GM12878 (cell line): ENCODE measurements at regions not wholly inside any gene's neighbourhood (a gene's known extent, or its start where the extent isn't known, plus 50 kb on each side); places are given as distances from the start of the nearest gene placed in this dataset.

Experiments used
- ATAC-seq: fragments of 200-7000 bp; cut with Tn5 transposase; 3 replicates; pipeline ENCODE4 v1.9.1; 2020; ENCODE audit warnings: mild to moderate bottlenecking, moderate library complexity
- BruUV-seq: library from RNA; stranded (reverse); fragments of 400-500 nt; replicated peaks from 2 replicates; lab custom pipeline; 2021; lab: Mats Ljungman, UMichigan
- CTCF ChIA-PET: fragments of 300-600 bp; sonication (Branson Sonifier 250); formaldehyde crosslinking; extraction: SDS; loops from one replicate; lab custom pipeline; 2021; ENCODE audit warnings: inconsistent platforms; lab: Yijun Ruan, JAX
- POLR2A ChIA-PET: fragments of 350-600 bp; formaldehyde crosslinking; extraction: SDS; loops from one replicate; lab custom pipeline; 2021; ENCODE audit warnings: inconsistent platforms; lab: Charles Lee
- RAD21 ChIA-PET: fragments of 300-600 bp; sonication (Branson Sonifier 250); formaldehyde crosslinking; loops from one replicate; lab custom pipeline; 2023; ENCODE audit warnings: antibody characterized with exemption; ENCODE audit not compliant: unreplicated experiment; lab: Charles Lee
- SMC1A ChIA-PET: fragments of 300-600 bp; sonication (Branson Sonifier 250); formaldehyde crosslinking; loops from one replicate; lab custom pipeline; 2023; ENCODE audit not compliant: unreplicated experiment, uncharacterized antibody; lab: Charles Lee
- DNase-seq: peaks from one replicate; pipeline ENCODE4 v3.0.0-alpha.2; 2011; ENCODE audit warnings: low read depth, low spot score
- FAIRE-seq: peaks from 3 replicates; lab custom pipeline; 2011; peaks lifted over from hg19 to GRCh38; lab: Jason Lieb, UNC
- H2AFZ ChIP-seq: 2 replicates; pipeline ENCODE4 v1.6.0; 2011; ENCODE audit warnings: low read depth, low read length, control low read depth; ENCODE audit not compliant: control insufficient read depth
- H3K27ac ChIP-seq: 2 replicates; pipeline ENCODE4 v1.5.1; 2011; ENCODE audit warnings: control low read depth; ENCODE audit not compliant: control insufficient read depth, insufficient read depth
- H3K27me3 ChIP-seq, 2 experiments: replicated peaks in 1 of 2; 2 replicates each; pipeline versions ENCODE4 v1.6.0 to v1.6.1; 2011; ENCODE audit warnings: low read length in 1 of 2; ENCODE audit not compliant: control insufficient read depth in 2 of 2, insufficient read depth in 2 of 2
- H3K36me3 ChIP-seq, 2 experiments: 2 replicates each; pipeline ENCODE4 v1.5.1; 2011; ENCODE audit warnings: low read length in 1 of 2; ENCODE audit not compliant: control insufficient read depth in 2 of 2, insufficient read depth in 2 of 2
- H3K4me1 ChIP-seq: 2 replicates; pipeline ENCODE4 v1.6.1; 2011; ENCODE audit warnings: mild to moderate bottlenecking, low read length, moderate library complexity, mixed read lengths; ENCODE audit not compliant: control insufficient read depth, insufficient read depth
- H3K4me2 ChIP-seq: 2 replicates; pipeline ENCODE4 v1.6.0; 2011; ENCODE audit warnings: control low read depth; ENCODE audit not compliant: control insufficient read depth, insufficient read depth
- H3K4me3 ChIP-seq: fragments of 200-600 bp; sonication (generic); 2 replicates; pipeline ENCODE4 v1.5.1; 2016
- H3K79me2 ChIP-seq: 2 replicates; pipeline ENCODE4 v1.6.0; 2011; ENCODE audit warnings: low read length; ENCODE audit not compliant: control insufficient read depth, insufficient read depth
- H3K9ac ChIP-seq: 2 replicates; pipeline ENCODE4 v1.8.0; 2011; ENCODE audit warnings: low read length, control low read depth, mixed read lengths; ENCODE audit not compliant: control insufficient read depth, insufficient read depth
- H3K9me3 ChIP-seq: replicated peaks from 3 replicates; pipeline ENCODE4 v1.5.1; 2011; ENCODE audit warnings: mild to moderate bottlenecking, low read length; ENCODE audit not compliant: control insufficient read depth, insufficient read depth
- H4K20me1 ChIP-seq: 2 replicates; pipeline ENCODE4 v1.6.0; 2011; ENCODE audit not compliant: control insufficient read depth, insufficient read depth
- CREB1 ChIP-seq: IDR thresholded peaks from 2 replicates; pipeline ENCODE4 v1.6.1; 2012; ENCODE audit warnings: low read depth, mild to moderate bottlenecking, inconsistent platforms
- HDGF ChIP-seq: fragments of 450-650 bp; IDR thresholded peaks from 2 replicates; pipeline ENCODE4 v1.6.1; 2016; ENCODE audit warnings: antibody characterized with exemption
- KAT2A ChIP-seq: conservative IDR thresholded peaks from 2 replicates; pipeline ENCODE4 v1.6.1; 2011; ENCODE audit warnings: low read depth, low read length; ENCODE audit not compliant: control insufficient read depth
- KDM1A ChIP-seq: fragments of 200-600 bp; sonication (generic); IDR thresholded peaks from 2 replicates; pipeline ENCODE4 v1.6.1; 2016; ENCODE audit warnings: borderline replicate concordance
- MTA2 ChIP-seq: fragments of 450-650 bp; IDR thresholded peaks from 2 replicates; pipeline ENCODE4 v1.6.1; 2016; ENCODE audit warnings: low read depth, mild to moderate bottlenecking, moderate library complexity
- NFYA ChIP-seq: IDR thresholded peaks from 2 replicates; pipeline ENCODE4 v1.6.1; 2011; ENCODE audit warnings: low read depth, mild to moderate bottlenecking, low read length, improper control_type of control experiment, borderline replicate concordance
- SIX5 ChIP-seq: IDR thresholded peaks from 2 replicates; pipeline ENCODE4 v1.6.1; 2011; ENCODE audit warnings: mild to moderate bottlenecking, low read depth, low read length, moderate library complexity; ENCODE audit not compliant: severe bottlenecking
- SMAD1 ChIP-seq: fragments of 450-650 bp; IDR thresholded peaks from 2 replicates; pipeline ENCODE4 v1.6.1; 2018; ENCODE audit warnings: mild to moderate bottlenecking, low read depth; ENCODE audit not compliant: partially characterized antibody
- WGBS: methylation state at CpG from one replicate; pipeline ENCODE4 v1.1.6; 2016; ENCODE audit warnings: low lambda C conversion rate; ENCODE audit not compliant: insufficient replicate concordance, insufficient coverage; ENCODE audit errors: missing lambda C conversion rate; 5-methylcytosine and 5-hydroxymethylcytosine counted together
- in situ Hi-C: fragments of 300-500 bp; cut with MboI; formaldehyde crosslinking; loops from 9 replicates; pipeline ENCODE4 v1.14.3; 2018; ENCODE audit warnings: mixed read lengths
- intact Hi-C: fragments of 100-400 bp; cut with micrococcal nuclease; formaldehyde crosslinking; loops from one replicate; pipeline ENCODE4 v1.14.2; 2022; ENCODE audit not compliant: unreplicated experiment
- TF ChIP-seq, protein P1 (sequence below): IDR thresholded peaks from 2 replicates; pipeline ENCODE4 v1.6.1; 2012; ENCODE audit warnings: improper control_type of control experiment, low read depth, low read length; ENCODE audit not compliant: insufficient replicate concordance
- TF ChIP-seq, protein P2 (sequence below): fragments of 150-350 bp; IDR thresholded peaks from 2 replicates; pipeline ENCODE4 v1.6.1; 2016; ENCODE audit warnings: low read depth, low read length

DNA sequence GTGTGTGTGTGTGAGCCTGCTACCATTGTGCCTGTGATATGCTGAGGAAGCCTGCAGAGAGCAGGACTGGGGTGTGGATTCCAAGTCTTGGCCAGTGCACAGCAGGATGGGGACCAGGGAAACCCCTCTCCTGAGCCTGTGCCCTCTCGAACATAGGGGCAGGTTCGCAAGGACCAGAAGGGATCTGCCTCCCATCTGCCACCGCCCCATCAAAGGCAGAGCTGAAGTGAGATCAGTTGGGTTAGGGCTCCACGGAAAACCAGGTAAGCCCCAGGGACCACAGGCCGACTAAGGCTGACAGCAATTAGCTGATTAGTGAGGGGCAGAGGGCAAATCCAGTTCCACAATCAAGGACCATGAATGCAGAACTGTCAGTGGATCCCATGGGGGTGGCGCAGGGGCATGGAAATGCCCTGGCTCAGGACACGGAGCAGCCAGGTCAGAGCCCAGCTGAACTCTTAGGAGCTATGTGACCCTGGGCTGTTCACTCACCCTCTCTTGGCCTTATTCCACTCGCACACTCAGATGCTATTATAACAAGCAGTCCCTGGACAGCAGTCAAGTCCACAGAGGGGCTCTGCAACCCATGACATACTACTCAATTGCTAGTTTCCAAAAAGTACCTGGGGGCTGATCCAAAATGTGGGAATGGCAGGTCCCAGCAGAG, 84.2 kb upstream of the ID2 start (continued):
- TF ChIP-seq, protein P1, sequence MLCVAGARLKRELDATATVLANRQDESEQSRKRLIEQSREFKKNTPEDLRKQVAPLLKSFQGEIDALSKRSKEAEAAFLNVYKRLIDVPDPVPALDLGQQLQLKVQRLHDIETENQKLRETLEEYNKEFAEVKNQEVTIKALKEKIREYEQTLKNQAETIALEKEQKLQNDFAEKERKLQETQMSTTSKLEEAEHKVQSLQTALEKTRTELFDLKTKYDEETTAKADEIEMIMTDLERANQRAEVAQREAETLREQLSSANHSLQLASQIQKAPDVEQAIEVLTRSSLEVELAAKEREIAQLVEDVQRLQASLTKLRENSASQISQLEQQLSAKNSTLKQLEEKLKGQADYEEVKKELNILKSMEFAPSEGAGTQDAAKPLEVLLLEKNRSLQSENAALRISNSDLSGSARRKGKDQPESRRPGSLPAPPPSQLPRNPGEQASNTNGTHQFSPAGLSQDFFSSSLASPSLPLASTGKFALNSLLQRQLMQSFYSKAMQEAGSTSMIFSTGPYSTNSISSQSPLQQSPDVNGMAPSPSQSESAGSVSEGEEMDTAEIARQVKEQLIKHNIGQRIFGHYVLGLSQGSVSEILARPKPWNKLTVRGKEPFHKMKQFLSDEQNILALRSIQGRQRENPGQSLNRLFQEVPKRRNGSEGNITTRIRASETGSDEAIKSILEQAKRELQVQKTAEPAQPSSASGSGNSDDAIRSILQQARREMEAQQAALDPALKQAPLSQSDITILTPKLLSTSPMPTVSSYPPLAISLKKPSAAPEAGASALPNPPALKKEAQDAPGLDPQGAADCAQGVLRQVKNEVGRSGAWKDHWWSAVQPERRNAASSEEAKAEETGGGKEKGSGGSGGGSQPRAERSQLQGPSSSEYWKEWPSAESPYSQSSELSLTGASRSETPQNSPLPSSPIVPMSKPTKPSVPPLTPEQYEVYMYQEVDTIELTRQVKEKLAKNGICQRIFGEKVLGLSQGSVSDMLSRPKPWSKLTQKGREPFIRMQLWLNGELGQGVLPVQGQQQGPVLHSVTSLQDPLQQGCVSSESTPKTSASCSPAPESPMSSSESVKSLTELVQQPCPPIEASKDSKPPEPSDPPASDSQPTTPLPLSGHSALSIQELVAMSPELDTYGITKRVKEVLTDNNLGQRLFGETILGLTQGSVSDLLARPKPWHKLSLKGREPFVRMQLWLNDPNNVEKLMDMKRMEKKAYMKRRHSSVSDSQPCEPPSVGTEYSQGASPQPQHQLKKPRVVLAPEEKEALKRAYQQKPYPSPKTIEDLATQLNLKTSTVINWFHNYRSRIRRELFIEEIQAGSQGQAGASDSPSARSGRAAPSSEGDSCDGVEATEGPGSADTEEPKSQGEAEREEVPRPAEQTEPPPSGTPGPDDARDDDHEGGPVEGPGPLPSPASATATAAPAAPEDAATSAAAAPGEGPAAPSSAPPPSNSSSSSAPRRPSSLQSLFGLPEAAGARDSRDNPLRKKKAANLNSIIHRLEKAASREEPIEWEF = no peak
- TF ChIP-seq HDGF = no peak

DNA sequence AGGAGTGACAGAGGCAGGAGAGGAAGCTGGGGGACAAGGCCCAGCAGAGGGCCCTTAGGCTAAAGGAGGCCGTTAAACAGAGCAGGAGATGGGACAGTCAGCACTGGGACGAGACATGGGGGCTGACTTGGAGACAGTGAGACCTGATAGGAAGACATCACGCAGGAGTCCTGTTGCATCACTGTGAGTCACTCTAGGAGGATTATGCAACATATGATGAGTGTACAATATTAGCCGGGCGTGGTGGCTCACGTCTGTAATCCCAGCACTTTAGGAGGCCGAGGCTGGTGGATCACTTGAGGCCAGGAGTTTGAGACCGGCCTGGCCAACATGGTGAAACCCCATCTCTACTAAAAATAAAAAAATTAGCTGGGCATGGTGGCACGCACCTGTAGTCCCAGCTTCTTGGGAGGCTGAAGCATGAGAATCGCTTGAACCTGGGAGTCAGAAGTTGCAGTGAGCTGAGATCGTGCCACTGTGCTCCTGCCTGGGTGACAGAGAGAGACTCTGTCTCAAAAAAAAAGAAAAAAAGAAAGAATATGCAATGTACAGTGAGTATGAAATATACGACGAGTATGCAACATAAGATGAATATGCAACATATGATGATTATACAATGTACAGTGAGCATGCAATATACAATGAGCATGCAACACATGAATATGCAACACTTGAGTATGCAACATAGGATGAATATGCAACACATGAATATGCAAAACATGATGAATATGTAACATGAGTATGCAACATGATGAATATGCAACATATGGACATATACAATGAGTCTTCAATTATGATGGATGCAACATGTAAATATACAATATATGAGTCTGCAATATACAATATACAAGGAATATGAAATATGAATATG, 83.3 kb upstream of the ID2 start:
- no peak for ATAC-seq
- H3K9me3 ChIP-seq = no peaks in the 10 kb centered on the region
- ChIA-PET CTCF (interaction anchor here (0.7 to 1.3 kb wide), 2 partner anchors 15 to 728 kb away, joined by 3 read pairs; no protein-coding TSS in a partner anchor), SMC1A (interaction anchor here (0.8 kb wide), 1 partner anchor 78 kb away, joined by 3 read pairs; no protein-coding TSS in a partner anchor), POLR2A (no interaction called here), RAD21 (no interaction called here)
- H3K4me2 ChIP-seq = no peak overlapping the region
- H3K36me3 ChIP-seq = no peaks in the 10 kb centered on the region
- no peak overlapping the region for H3K9ac ChIP-seq
- 73% methylated on average over 12 of the region's 13 CpGs for WGBS
- DNase-seq = no peak
- H3K4me3 ChIP-seq = no peak overlapping the region
- H2AFZ ChIP-seq = no peak overlapping the region
- no peak for FAIRE-seq
- BruUV-seq = no TSS peak
- intact Hi-C loops (no loop called here), in situ Hi-C loops (no loop called here)
- peaks cover 3% of the 10 kb centered on the region; the same call in 1 of the 2 replicates for H3K4me1 ChIP-seq
- no peaks in the 10 kb centered on the region; a peak in 1 of 4 replicates for H3K27me3 ChIP-seq
- no peaks in the 10 kb centered on the region for H4K20me1 ChIP-seq
- H3K79me2 ChIP-seq = no peaks in the 10 kb centered on the region
- H3K27ac ChIP-seq = no peak overlapping the region
- TF ChIP-seq MTA2 = no peak
- no peak for TF ChIP-seq CREB1
- no peak for TF ChIP-seq NFYA
- TF ChIP-seq SIX5 = no peak
- TF ChIP-seq, protein P2, sequence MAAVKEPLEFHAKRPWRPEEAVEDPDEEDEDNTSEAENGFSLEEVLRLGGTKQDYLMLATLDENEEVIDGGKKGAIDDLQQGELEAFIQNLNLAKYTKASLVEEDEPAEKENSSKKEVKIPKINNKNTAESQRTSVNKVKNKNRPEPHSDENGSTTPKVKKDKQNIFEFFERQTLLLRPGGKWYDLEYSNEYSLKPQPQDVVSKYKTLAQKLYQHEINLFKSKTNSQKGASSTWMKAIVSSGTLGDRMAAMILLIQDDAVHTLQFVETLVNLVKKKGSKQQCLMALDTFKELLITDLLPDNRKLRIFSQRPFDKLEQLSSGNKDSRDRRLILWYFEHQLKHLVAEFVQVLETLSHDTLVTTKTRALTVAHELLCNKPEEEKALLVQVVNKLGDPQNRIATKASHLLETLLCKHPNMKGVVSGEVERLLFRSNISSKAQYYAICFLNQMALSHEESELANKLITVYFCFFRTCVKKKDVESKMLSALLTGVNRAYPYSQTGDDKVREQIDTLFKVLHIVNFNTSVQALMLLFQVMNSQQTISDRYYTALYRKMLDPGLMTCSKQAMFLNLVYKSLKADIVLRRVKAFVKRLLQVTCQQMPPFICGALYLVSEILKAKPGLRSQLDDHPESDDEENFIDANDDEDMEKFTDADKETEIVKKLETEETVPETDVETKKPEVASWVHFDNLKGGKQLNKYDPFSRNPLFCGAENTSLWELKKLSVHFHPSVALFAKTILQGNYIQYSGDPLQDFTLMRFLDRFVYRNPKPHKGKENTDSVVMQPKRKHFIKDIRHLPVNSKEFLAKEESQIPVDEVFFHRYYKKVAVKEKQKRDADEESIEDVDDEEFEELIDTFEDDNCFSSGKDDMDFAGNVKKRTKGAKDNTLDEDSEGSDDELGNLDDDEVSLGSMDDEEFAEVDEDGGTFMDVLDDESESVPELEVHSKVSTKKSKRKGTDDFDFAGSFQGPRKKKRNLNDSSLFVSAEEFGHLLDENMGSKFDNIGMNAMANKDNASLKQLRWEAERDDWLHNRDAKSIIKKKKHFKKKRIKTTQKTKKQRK = no peak
- TF ChIP-seq KAT2A = no peak
- no peak for TF ChIP-seq SMAD1
- TF ChIP-seq KDM1A = no peak
